Nephron progenitor cell (in vitro differentiated cells): ENCODE measurements at regions not wholly inside any gene's neighbourhood (a gene's known extent, or its start where the extent isn't known, plus 50 kb on each side); places are given as distances from the start of the nearest gene placed in this dataset.

Source experiments
- DNase-seq: peaks from one replicate; pipeline ENCODE4 v3.0.0; 2021
- H3K27ac Mint-ChIP-seq: 2 replicates; pipeline ENCODE4 v1.8.0; 2021; ENCODE audit warnings: mild to moderate bottlenecking, moderate library complexity, mixed read lengths
- H3K27me3 Mint-ChIP-seq: 2 replicates; pipeline ENCODE4 v1.8.0; 2021; ENCODE audit warnings: mild to moderate bottlenecking, low read depth, mixed read lengths; ENCODE audit not compliant: poor library complexity
- H3K36me3 Mint-ChIP-seq: 2 replicates; pipeline ENCODE4 v1.8.0; 2021; ENCODE audit warnings: low read depth, mixed read lengths
- H3K4me1 Mint-ChIP-seq: 2 replicates; pipeline ENCODE4 v1.8.0; 2021; ENCODE audit warnings: mixed read lengths
- H3K4me3 Mint-ChIP-seq: 2 replicates; pipeline ENCODE4 v1.8.0; 2021; ENCODE audit warnings: mild to moderate bottlenecking, moderate library complexity, mixed read lengths
- H3K9me3 Mint-ChIP-seq: 2 replicates; pipeline ENCODE4 v1.8.0; 2021; ENCODE audit warnings: mild to moderate bottlenecking, moderate library complexity, mixed read lengths
- CTCF ChIP-seq: fragments of 200-600 bp; sonication (generic); IDR thresholded peaks from 2 replicates; pipeline ENCODE4 v1.5.0; 2021; ENCODE audit warnings: antibody characterized with exemption

DNA sequence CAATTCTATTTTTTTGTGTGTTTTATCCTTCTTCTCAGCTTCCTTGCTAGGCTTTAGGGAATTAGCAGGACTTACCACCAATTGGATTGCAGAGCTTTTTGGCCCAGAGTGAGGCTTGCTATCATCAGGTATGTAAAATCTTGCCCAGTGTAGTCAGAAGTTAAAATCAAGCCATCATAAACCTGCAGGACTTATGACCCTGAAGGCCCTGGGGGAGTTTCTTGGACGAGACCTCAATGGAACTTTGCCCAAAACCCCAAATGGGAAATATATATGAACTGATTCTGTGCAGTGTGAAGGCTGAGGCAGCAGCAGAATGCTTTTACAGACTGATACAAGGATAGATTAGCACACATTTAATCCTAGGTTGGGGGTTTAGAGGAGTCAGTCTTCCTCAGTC lies 287.0 kb downstream of the SH3GL2 start:
- Mint-ChIP-seq H3K27me3 (peaks cover 15% of the 10 kb centered on the region), H3K4me3 (no peak overlapping the region), H3K27ac (no peak overlapping the region), H3K4me1 (no peaks in the 10 kb centered on the region), H3K36me3 (no peaks in the 10 kb centered on the region), H3K9me3 (no peaks in the 10 kb centered on the region)
- no peak for DNase-seq
- TF ChIP-seq CTCF, result no peak

DNA sequence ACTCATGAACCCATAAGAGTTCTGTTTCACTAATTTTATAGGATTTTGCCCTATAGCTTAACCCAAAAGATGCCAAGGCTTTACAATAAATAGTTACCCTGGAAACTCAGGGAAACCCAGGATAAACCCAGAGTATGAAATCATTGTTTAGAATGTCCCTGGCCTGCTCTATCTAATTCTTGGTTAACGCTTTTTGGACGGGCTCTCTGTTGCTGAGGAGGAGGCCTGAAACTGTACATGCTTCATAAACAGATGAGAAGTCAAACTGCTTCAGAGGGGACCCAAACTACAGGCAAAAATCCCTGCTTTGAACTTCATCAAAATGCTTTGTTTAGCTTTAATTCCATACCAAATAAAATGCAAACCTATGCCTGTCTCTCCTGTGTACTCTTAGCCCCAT lies 291.9 kb downstream of the SH3GL2 start:
- TF ChIP-seq CTCF, result no peak
- Mint-ChIP-seq H3K27me3 (peaks cover 10% of the 10 kb centered on the region), H3K27ac (no peak overlapping the region), H3K4me1 (no peaks in the 10 kb centered on the region), H3K36me3 (peaks cover 9% of the 10 kb centered on the region), H3K4me3 (no peak overlapping the region), H3K9me3 (peaks cover 15% of the 10 kb centered on the region)
- no peak for DNase-seq

GRCh38 chr9:17871213-17871890 lies 292.5 kb downstream of the SH3GL2 start:
- Mint-ChIP-seq H3K27ac (no peak overlapping the region), H3K4me3 (no peak overlapping the region), H3K4me1 (no peaks in the 10 kb centered on the region), H3K36me3 (peaks cover 9% of the 10 kb centered on the region), H3K9me3 (peaks cover 15% of the 10 kb centered on the region), H3K27me3 (peaks cover 10% of the 10 kb centered on the region)
- no peak for TF ChIP-seq CTCF
- no peak for DNase-seq

DNA sequence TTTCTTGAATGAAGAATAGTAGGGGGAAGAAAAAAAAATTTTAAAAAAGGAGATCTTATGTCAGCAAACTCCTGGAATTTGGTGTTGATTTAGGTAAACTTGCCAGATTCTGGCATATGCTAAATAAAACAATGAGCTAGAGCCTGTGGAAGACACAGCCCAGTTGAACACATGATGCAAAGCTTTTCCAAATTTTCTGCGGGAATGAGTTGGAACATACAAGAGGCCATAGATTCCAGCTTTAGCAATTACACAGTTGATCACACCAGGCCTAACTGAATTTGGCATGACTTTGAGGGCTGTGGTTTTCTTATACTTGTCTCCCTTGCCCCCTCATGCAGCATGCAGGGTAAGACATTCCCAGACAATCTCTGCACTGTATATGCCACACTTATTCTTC lies 297.0 kb downstream of the SH3GL2 start:
- no peaks in the 10 kb centered on the region for H3K4me1 Mint-ChIP-seq

DNA sequence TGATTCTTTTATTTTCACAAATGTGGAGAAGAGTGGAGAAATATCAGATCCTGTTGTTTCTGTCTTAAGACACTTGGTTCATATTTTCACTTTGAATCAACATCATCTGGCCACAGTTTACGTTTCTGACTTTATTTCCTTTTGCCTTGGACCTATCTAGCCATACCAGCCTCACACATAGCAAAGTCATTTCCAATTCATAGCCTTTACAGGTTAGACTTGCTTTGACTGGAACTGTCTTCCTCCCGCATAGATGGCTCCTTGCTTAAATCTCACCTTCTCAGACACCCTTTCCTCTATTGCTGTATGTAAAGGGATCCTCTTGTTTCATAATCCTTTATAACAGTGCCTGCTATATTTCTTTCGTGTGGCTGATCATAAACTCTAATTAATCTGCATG lies 297.8 kb downstream of the SH3GL2 start:
- Mint-ChIP-seq H3K9me3 (peaks cover 15% of the 10 kb centered on the region), H3K27me3 (peaks cover 9% of the 10 kb centered on the region), H3K27ac (no peak overlapping the region), H3K4me1 (no peaks in the 10 kb centered on the region), H3K4me3 (no peak overlapping the region), H3K36me3 (peaks cover 9% of the 10 kb centered on the region)
- no peak for DNase-seq
- no peak for TF ChIP-seq CTCF

More for the DNA sequence above, 297.0 kb downstream of the SH3GL2 start:
- TF ChIP-seq CTCF, result no peak
- no peak for DNase-seq
- Mint-ChIP-seq H3K4me3 (no peak overlapping the region), H3K9me3 (peaks cover 15% of the 10 kb centered on the region), H3K27ac (no peak overlapping the region), H3K27me3 (peaks cover 3% of the 10 kb centered on the region), H3K36me3 (peaks cover 9% of the 10 kb centered on the region)

GRCh38 chr9:17878810-17879370 lies 300.0 kb downstream of the SH3GL2 start:
- Mint-ChIP-seq H3K36me3 (peaks cover 3% of the 10 kb centered on the region), H3K27me3 (peaks cover 5% of the 10 kb centered on the region), H3K4me3 (no peak overlapping the region), H3K9me3 (peaks cover 7% of the 10 kb centered on the region), H3K27ac (no peak overlapping the region), H3K4me1 (no peaks in the 10 kb centered on the region)
- no peak for TF ChIP-seq CTCF
- DNase-seq, result no peak
